Middle frontal gyrus (tissue), 1 donor: ENCODE measurements at regions not wholly inside any gene's neighbourhood (a gene's known extent, or its start where the extent isn't known, plus 50 kb on each side); places are given as distances from the start of the nearest gene placed in this dataset.
"Not testable (repeated sequence)": the region's sequence is repeated elsewhere in the genome, so short reads cannot be mapped to it uniquely, and the experiment has no call there.

ENCODE experiments used
- DNase-seq: peaks from one replicate; pipeline ENCODE4 v3.0.0-alpha.2; 2015; ENCODE audit warnings: low spot score; ENCODE audit errors: extremely low spot score

- no peak for DNase-seq
These were observed 254.0 kb downstream of the DEPDC1B start for GRCh38 chr5:60445921-60446320.

- DNase-seq, result no peak
These were observed 254.5 kb downstream of the DEPDC1B start for GRCh38 chr5:60445427-60445826.

- no peak for DNase-seq
These were observed 255.2 kb downstream of the DEPDC1B start for GRCh38 chr5:60444661-60445360.

- DNase-seq, result no peak
These were observed 260.4 kb downstream of the DEPDC1B start for GRCh38 chr5:60439552-60439951.

GRCh38 chr5:60437308-60437707 lies 262.7 kb downstream of the DEPDC1B start:
- DNase-seq, result no peak

- no peak for DNase-seq
These were observed 263.4 kb downstream of the DEPDC1B start for GRCh38 chr5:60436518-60436917.

- no peak for DNase-seq
These were observed 264.2 kb downstream of the DEPDC1B start for GRCh38 chr5:60435808-60436207.

GRCh38 chr5:60426189-60426588 lies 273.8 kb downstream of the DEPDC1B start:
- DNase-seq, result not testable (repeated sequence)

- DNase-seq, result not testable (repeated sequence)
These were observed 279.2 kb downstream of the DEPDC1B start for GRCh38 chr5:60420773-60421172.

GRCh38 chr5:60417500-60418181 lies 282.3 kb downstream of the DEPDC1B start:
- no peak for DNase-seq

- DNase-seq, result no peak
These were observed 284.5 kb downstream of the DEPDC1B start for GRCh38 chr5:60415443-60415842.

GRCh38 chr5:60410427-60410826 lies 289.5 kb downstream of the DEPDC1B start:
- no peak for DNase-seq

GRCh38 chr5:60404171-60404570 lies 295.8 kb downstream of the DEPDC1B start:
- DNase-seq, result no peak

GRCh38 chr5:60403343-60404006 lies 296.5 kb downstream of the DEPDC1B start:
- no peak for DNase-seq

- no peak for DNase-seq
These were observed 297.7 kb downstream of the DEPDC1B start for GRCh38 chr5:60402161-60402785.

- no peak for DNase-seq
These were observed 298.4 kb downstream of the DEPDC1B start for GRCh38 chr5:60401526-60401925.

GRCh38 chr5:60399507-60399906 lies 300.5 kb downstream of the DEPDC1B start:
- no peak for DNase-seq

GRCh38 chr5:60395712-60396329 lies 304.1 kb downstream of the DEPDC1B start:
- DNase-seq, result no peak

- no peak for DNase-seq
These were observed 312.9 kb downstream of the DEPDC1B start for GRCh38 chr5:60387051-60387440.

GRCh38 chr5:60386436-60387050 lies 313.4 kb downstream of the DEPDC1B start:
- no peak for DNase-seq

- no peak for DNase-seq
These were observed 317.2 kb downstream of the DEPDC1B start for GRCh38 chr5:60382716-60383115.
